SK-N-SH treated with all-trans-retinoic acid at 6 μM for 48 hours (cell line): ENCODE measurements at regions not wholly inside any gene's neighbourhood (a gene's known extent, or its start where the extent isn't known, plus 50 kb on each side); places are given as distances from the start of the nearest gene placed in this dataset.

Experiments
- ARNTL ChIP-seq: fragments of 450-650 bp; formaldehyde crosslinking; IDR thresholded peaks from 2 replicates; pipeline ENCODE4 v1.5.0; 2020; ENCODE audit warnings: low read depth, mild to moderate bottlenecking, moderate library complexity, borderline replicate concordance
- BACH2 ChIP-seq: fragments of 250-450 bp; sonication (Bioruptor Pico); IDR thresholded peaks from 2 replicates; pipeline ENCODE4 v1.9.0; 2021; ENCODE audit warnings: mild to moderate bottlenecking, borderline replicate concordance
- CREB5 ChIP-seq: fragments of 250-450 bp; sonication (Bioruptor Pico); IDR thresholded peaks from 2 replicates; pipeline ENCODE4 v1.5.1; 2020; ENCODE audit warnings: low read depth, mild to moderate bottlenecking, moderate library complexity
- CSDC2 ChIP-seq: fragments of 250-450 bp; sonication (Bioruptor Pico); IDR thresholded peaks from 2 replicates; pipeline ENCODE4 v1.5.0; 2020; ENCODE audit warnings: mild to moderate bottlenecking, moderate library complexity
- GLIS3 ChIP-seq: fragments of 250-450 bp; sonication (Bioruptor Pico); IDR thresholded peaks from 2 replicates; pipeline ENCODE4 v1.5.0; 2020; ENCODE audit warnings: mild to moderate bottlenecking, moderate library complexity
- ISL1 ChIP-seq: fragments of 250-450 bp; sonication (Bioruptor Pico); IDR thresholded peaks from 2 replicates; pipeline ENCODE4 v2.1.2; 2022; ENCODE audit warnings: mild to moderate bottlenecking, moderate library complexity
- OSR1 ChIP-seq: fragments of 250-450 bp; sonication (Bioruptor Pico); IDR thresholded peaks from 2 replicates; pipeline ENCODE4 v1.8.0; 2022; ENCODE audit warnings: moderate library complexity, mild to moderate bottlenecking, inconsistent platforms
- PATZ1 ChIP-seq: fragments of 250-450 bp; sonication (Bioruptor Pico); IDR thresholded peaks from 2 replicates; pipeline ENCODE4 v1.8.0; 2020; ENCODE audit warnings: mild to moderate bottlenecking, moderate library complexity, borderline replicate concordance
- PPARA ChIP-seq: fragments of 250-450 bp; sonication (Bioruptor Pico); IDR thresholded peaks from 2 replicates; pipeline ENCODE4 v1.5.0; 2020; ENCODE audit warnings: mild to moderate bottlenecking, borderline replicate concordance
- RARB ChIP-seq: fragments of 250-450 bp; sonication (Bioruptor Pico); IDR thresholded peaks from 2 replicates; pipeline ENCODE4 v1.8.0; 2021; ENCODE audit warnings: mild to moderate bottlenecking, moderate library complexity
- SNAI2 ChIP-seq: fragments of 250-450 bp; sonication (Bioruptor Pico); IDR thresholded peaks from 2 replicates; pipeline ENCODE4 v1.5.0; 2020; ENCODE audit warnings: mild to moderate bottlenecking, moderate library complexity
- TOX ChIP-seq: fragments of 250-450 bp; sonication (Bioruptor Pico); IDR thresholded peaks from 2 replicates; pipeline ENCODE4 v1.8.0; 2021; ENCODE audit warnings: mild to moderate bottlenecking, moderate library complexity, borderline replicate concordance
- TSHZ2 ChIP-seq: fragments of 250-450 bp; sonication (Bioruptor Pico); IDR thresholded peaks from 2 replicates; pipeline ENCODE4 v1.5.0; 2020; ENCODE audit warnings: mild to moderate bottlenecking, moderate library complexity
- ZNF70 ChIP-seq: fragments of 450-650 bp; formaldehyde crosslinking; IDR thresholded peaks from 2 replicates; pipeline ENCODE4 v1.5.0; 2020; ENCODE audit warnings: mild to moderate bottlenecking, moderate library complexity

GRCh38 chr7:42550706-42551470 is 313.9 kb upstream of the GLI3 start:
- TF ChIP-seq ZNF70 (CRISPR knock-in tag) (no peak), TSHZ2 (CRISPR knock-in tag) (no peak), TOX (CRISPR knock-in tag) (no peak), CSDC2 (CRISPR knock-in tag) (no peak), BACH2 (CRISPR knock-in tag) (no peak), PPARA (no peak), ISL1 (no peak), OSR1 (CRISPR knock-in tag) (no peak), ARNTL (CRISPR knock-in tag) (no peak), PATZ1 (CRISPR knock-in tag) (no peak), RARB (CRISPR knock-in tag) (no peak), CREB5 (no peak), GLIS3 (CRISPR knock-in tag) (no peak), SNAI2 (CRISPR knock-in tag) (no peak)
